ENCODE measurements at regions not wholly inside any gene's neighbourhood (a gene's known extent, or its start where the extent isn't known, plus 50 kb on each side); places are given as distances from the start of the nearest gene placed in this dataset.

- no peak overlapping the region for H2AFZ ChIP-seq (ENCODE audit: low read depth, low read length)
- dilution Hi-C loops (cut with MboI; ENCODE audit: extremely low pct_ligation_motif_present, low sequenced_read_pairs): no loop called here
- H3K4me2 ChIP-seq (ENCODE audit: insufficient read depth, low read length): no peak overlapping the region
- H3K4me3 ChIP-seq (replicated peaks in 1 of 3; ENCODE audit: insufficient read depth in 1 of 3, low read depth in 1 of 3, low read length in 3 of 3): no peak overlapping the region
- H3K27me3 ChIP-seq (ENCODE audit: control insufficient read depth in 2 of 2, insufficient read depth in 2 of 2, low read length in 2 of 2): no peaks in the 10 kb centered on the region
- no peaks in the 10 kb centered on the region for H3K9me1 ChIP-seq (replicated peaks; ENCODE audit: control insufficient read depth, extremely low read depth, insufficient read depth, low read length)
- intact Hi-C loops (cut with micrococcal nuclease): no loop called here
- H3K36me3 ChIP-seq (ENCODE audit: control insufficient read depth in 2 of 2, extremely low read depth in 1 of 2, insufficient read depth in 2 of 2, low read length in 2 of 2): no peaks in the 10 kb centered on the region
- H4K20me1 ChIP-seq (replicated peaks; ENCODE audit: control insufficient read depth, extremely low read depth, insufficient read depth, low read length): no peaks in the 10 kb centered on the region
- ChIA-PET CTCF (interaction anchor here (2.7 kb wide), 1 partner anchor 17 kb away, joined by 9 read pairs; no protein-coding TSS in a partner anchor), POLR2A (no interaction called here)
- no peak overlapping the region for H3K27ac ChIP-seq (ENCODE audit: insufficient read depth, low read depth, low read length)
- DNase-seq (ENCODE audit: low read depth, low spot score): no peak
- H3K9me3 ChIP-seq (replicated peaks; ENCODE audit: control insufficient read depth, insufficient read depth, low read length): no peaks in the 10 kb centered on the region
- no peaks in the 10 kb centered on the region for H3K79me2 ChIP-seq (ENCODE audit: control insufficient read depth, insufficient read depth, low read length)
- no peaks in the 10 kb centered on the region for H3K4me1 ChIP-seq (ENCODE audit: control insufficient read depth, extremely low read depth, insufficient read depth, low read length)
- H3K9ac ChIP-seq (replicated peaks; ENCODE audit: extremely low read depth, insufficient read depth, low read length): no peak overlapping the region
- no TSS peak for BruUV-seq (replicated peaks)
- FAIRE-seq: no peak
- TF ChIP-seq MYC (IDR thresholded peaks at IDR 0.05; ENCODE audit: low read depth, low read length) (no peak), FOS (IDR thresholded peaks at IDR 0.05; ENCODE audit: borderline replicate concordance, insufficient read depth, low read length) (no peak), POLR2AphosphoS5 (IDR thresholded peaks at IDR 0.05; ENCODE audit: insufficient read depth, low read depth, low read length) (no peak)
Observed at GRCh38 chr10:4159173-4159572, 374.2 kb upstream of the KLF6 start.

- CTCF ChIA-PET: interaction anchor here (1.0 kb wide), 1 partner anchor 33 kb away, joined by 3 read pairs; no protein-coding TSS in a partner anchor
- Histone ChIP-seq H2AFZ (ENCODE audit: low read depth, low read length) (no peak overlapping the region), H3K9me3 (replicated peaks; ENCODE audit: control insufficient read depth, insufficient read depth, low read length) (no peaks in the 10 kb centered on the region), H3K9ac (replicated peaks; ENCODE audit: extremely low read depth, insufficient read depth, low read length) (no peak overlapping the region), H3K4me2 (ENCODE audit: insufficient read depth, low read length) (no peak overlapping the region), H3K4me1 (ENCODE audit: control insufficient read depth, extremely low read depth, insufficient read depth, low read length) (no peaks in the 10 kb centered on the region), H4K20me1 (replicated peaks; ENCODE audit: control insufficient read depth, extremely low read depth, insufficient read depth, low read length) (no peaks in the 10 kb centered on the region), H3K27me3 (ENCODE audit: control insufficient read depth in 2 of 2, insufficient read depth in 2 of 2, low read length in 2 of 2) (no peaks in the 10 kb centered on the region), H3K79me2 (ENCODE audit: control insufficient read depth, insufficient read depth, low read length) (no peaks in the 10 kb centered on the region), H3K9me1 (replicated peaks; ENCODE audit: control insufficient read depth, extremely low read depth, insufficient read depth, low read length) (no peaks in the 10 kb centered on the region), H3K27ac (ENCODE audit: insufficient read depth, low read depth, low read length) (no peak overlapping the region), H3K36me3 (ENCODE audit: control insufficient read depth in 2 of 2, extremely low read depth in 1 of 2, insufficient read depth in 2 of 2, low read length in 2 of 2) (no peaks in the 10 kb centered on the region), H3K4me3 (replicated peaks in 1 of 3; ENCODE audit: insufficient read depth in 1 of 3, low read depth in 1 of 3, low read length in 3 of 3) (no peak overlapping the region)
- intact Hi-C loops (cut with micrococcal nuclease) (no loop called here), dilution Hi-C loops (cut with MboI; ENCODE audit: extremely low pct_ligation_motif_present, low sequenced_read_pairs) (no loop called here)
- DNase-seq (ENCODE audit: low read depth, low spot score) (no peak), FAIRE-seq (no peak)
- POLR2A ChIA-PET: no interaction called here
- TF ChIP-seq MYC (IDR thresholded peaks at IDR 0.05; ENCODE audit: low read depth, low read length) (no peak), GATA2 (IDR thresholded peaks at IDR 0.05; ENCODE audit: insufficient read depth, insufficient read length, low read depth, low read length) (no peak), POLR2A (IDR thresholded peaks at IDR 0.05; ENCODE audit: low read depth, low read length) (no peak), CTCF (IDR thresholded peaks at IDR 0.05; ENCODE audit: extremely low read depth in 1 of 2, insufficient read depth in 1 of 2, low read depth in 1 of 2, low read length in 2 of 2) (no peak), JUN (IDR thresholded peaks at IDR 0.05; ENCODE audit: borderline replicate concordance, insufficient read depth, insufficient read length, low read depth) (no peak), EZH2 (IDR thresholded peaks at IDR 0.05; ENCODE audit: borderline replicate concordance, low read depth, low read length, severe bottlenecking) (no peak), FOS (IDR thresholded peaks at IDR 0.05; ENCODE audit: borderline replicate concordance, insufficient read depth, low read length) (no peak), MAX (IDR thresholded peaks at IDR 0.05; ENCODE audit: insufficient read depth, insufficient read length) (no peak), POLR2AphosphoS5 (IDR thresholded peaks at IDR 0.05; ENCODE audit: insufficient read depth, low read depth, low read length) (no peak)
- BruUV-seq (replicated peaks): no TSS peak
Observed at GRCh38 chr10:4154191-4154715, 369.2 kb upstream of the KLF6 start.
